Renal cortical epithelial cell (primary cell): ENCODE measurements at regions not wholly inside any gene's neighbourhood (a gene's known extent, or its start where the extent isn't known, plus 50 kb on each side); places are given as distances from the start of the nearest gene placed in this dataset.

ENCODE experiments used
- DNase-seq: peaks from one replicate; pipeline ENCODE4 v3.0.0-alpha.2; 2011; ENCODE audit warnings: low read depth

DNA sequence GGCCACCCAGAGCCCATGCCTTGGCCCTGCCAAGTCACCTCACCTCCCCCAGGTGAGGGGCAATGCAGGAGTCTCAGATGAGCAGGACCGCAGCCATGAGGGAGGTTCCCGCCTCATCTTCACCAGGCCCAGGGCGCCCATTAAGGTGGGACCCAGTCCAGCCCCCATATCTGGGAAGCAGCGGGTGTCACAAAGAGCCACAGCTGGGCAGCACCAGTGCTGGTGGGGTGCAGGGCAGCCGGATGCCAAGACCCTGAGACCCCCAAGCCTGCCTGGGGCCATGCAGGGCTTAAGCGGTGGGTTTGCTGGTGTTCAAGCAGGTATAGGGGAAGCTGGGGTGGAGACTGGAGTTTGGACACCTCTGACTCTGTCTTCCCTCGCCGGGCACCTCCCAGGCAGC, 237.8 kb upstream of the GSE1 start:
- no peak for DNase-seq

DNA sequence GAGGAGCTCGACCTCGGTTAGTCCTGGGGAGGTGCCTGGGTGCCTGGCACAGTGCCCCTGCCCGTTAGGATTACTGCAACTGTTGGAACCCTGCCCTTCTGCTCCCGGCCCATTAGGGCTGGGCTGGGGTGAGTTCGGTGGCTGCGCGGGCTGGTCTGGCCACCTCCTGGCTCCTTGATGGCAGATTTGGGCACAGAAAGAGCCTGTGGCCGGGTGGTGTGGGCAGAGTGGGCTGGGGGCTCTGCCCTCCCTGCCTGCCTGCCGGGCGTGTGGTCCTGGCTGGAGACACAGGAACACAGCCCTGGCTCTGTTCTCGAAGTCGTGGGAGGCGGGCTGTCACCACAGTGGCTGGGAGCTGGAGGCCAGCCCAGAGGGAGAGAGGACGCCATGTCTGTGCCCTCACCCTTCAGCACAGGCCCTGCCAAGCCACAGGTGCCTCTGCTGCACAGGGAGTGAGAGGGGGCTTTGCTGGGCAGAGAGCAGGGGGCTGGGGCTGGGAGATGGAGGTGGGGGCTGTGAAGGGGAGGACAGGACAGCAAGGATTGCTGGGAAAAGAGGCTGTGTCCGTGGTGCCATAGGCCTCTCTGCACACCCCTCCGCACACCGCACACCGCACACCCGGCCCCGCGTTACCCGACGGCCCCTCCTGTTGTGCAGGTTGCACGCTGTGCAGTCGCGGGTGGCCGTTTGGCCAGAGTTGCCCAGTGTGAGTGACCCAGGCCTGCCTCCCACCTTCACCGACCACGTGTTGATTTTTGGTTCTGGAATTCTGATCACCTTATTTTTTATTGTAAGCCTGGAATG, 236.6 kb upstream of the GSE1 start:
- DNase-seq: no peak

DNA sequence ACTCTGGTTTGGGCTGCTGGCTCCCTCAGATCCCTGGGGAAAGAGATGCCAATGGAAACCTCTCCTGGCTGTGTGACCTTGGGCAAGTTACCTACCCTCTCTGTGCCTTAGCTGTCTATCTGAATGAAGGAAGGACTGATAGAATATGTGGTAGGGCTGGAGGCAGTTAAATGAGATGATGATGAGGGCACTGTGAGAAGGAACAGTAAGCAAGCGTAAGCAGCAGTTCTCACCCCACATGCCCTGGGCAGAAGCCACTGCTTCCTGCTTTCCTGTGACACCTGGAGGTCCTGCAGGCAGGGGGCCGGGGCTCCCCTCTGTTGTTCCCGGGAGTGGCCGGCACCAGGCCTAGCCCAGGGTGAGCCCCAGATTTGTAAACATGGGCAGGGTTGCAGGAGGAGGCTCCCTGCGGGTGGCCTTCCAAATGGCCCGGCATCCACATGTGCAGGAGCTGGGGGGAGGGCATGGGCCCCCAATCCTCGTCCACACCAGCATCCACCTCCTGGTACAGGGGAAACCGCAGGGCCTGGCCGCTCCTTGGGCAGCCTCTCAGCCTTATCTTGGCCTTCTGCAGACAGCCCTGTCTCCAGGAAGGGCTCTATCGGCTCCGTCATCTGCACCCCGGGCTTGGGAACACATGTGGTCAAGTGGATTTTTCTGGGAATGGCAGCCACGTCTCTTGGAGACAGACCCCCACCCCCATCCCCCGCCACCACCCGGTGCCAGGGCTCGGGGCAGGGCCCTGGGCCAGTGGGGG, 235.6 kb upstream of the GSE1 start:
- no peak for DNase-seq

DNA sequence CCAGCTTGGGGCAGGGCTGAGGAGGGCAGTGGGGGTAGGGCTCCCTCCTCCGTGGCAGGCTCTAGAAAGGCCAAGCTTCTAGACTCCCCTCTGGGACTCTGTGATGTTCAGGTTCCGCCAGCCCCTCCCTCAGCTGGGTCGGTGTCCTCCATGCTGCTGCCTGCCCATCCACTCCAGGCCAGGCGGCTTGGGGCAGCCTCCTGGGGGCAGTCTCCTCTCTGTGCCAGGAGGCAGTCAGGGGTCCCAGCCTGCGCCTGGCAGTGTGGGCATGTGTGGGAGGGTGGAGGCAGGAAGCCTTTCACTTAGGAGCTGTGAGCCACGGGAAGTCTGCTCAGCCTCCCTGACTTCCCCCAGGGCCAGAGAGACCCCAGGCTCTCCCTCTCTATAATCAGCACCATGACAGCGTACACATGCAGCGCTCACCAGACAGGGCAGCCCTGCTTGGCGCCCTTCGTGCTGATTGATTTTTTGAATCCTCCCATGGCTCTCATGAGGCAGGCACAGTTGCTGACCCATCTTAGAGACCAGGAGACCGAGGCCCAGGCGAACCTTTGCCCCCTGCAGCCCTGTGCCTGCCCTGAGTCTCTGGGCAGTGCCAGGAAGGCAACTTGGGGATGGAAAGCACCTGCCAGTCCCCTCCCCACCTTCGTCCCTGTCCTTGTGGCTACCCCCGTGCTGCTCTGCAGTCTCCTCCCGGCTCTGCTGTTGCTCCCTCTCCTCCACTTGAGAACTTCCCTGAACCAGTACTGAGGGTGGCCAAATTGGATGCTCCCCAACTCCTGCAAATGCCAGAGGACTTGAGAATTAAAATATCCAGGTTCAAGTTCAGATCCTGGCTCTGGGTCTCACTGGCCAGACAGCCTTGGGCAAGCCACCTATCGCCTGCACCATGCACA, 234.7 kb upstream of the GSE1 start:
- DNase-seq: no peak

DNA sequence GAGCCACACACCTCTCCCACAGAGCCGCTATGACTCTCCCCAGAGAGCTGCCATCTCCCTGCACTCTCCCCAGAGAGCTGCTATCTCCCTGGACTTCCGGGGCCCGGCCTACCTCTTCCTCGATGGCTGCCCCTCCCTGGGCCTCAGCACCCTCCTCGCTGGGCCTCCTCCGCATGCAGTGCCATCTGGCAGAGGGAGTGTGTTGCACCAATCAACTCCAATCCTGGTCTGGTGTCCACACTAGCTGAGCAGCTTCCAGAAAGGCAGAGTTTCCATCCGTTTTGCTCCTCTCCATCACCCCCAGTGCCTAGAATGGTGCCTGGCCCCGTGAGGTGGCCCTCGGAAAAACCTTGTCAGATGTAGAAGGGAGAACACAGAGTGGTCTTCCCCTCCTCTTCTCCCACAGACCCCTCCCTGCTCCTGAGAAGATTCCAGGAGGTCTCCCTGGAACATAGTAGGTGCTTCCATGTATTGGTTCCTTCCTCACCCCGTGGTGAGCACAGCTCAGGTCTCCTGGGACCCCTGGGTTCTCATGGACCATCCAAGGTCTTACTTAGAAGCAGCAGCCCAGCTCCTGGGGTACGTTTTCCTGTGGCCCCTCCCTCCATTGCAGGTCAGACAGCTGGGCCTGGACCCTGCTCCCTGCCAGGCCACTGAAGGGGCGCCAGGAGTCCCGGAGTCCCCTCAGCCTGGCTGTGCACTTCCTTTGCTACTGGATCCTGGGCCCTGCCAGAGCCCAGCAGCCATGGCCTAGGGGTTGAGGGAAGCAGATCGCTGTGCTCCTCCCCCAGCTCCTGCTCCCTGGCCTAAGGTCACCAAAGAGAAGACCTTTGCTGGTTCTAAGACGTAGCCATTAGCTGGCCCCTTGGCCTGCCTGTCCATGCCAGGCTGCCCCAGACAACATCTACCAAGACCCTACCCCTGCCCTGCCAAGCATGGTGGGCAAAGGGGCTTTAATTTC, 233.8 kb upstream of the GSE1 start:
- DNase-seq: no peak

DNA sequence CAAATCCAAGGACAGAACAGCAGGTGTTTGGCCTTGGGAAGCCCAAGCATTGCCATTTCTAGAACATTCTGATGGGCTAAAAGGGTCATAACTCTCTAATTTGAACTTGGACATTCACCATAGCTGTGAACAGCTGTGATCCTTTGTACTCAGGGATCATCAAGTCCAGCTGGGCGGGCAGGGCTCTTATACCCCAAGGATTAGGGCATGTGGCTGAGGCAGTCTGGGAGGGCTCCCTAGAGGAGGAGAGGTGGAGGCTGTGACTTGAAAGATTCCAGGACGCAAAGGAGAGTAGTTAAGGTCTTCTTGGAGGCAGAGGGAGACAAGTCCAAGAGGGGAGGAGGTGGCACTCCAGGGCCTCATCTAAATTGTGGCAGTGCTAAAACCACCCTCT, 233.1 kb upstream of the GSE1 start:
- no peak for DNase-seq

DNA sequence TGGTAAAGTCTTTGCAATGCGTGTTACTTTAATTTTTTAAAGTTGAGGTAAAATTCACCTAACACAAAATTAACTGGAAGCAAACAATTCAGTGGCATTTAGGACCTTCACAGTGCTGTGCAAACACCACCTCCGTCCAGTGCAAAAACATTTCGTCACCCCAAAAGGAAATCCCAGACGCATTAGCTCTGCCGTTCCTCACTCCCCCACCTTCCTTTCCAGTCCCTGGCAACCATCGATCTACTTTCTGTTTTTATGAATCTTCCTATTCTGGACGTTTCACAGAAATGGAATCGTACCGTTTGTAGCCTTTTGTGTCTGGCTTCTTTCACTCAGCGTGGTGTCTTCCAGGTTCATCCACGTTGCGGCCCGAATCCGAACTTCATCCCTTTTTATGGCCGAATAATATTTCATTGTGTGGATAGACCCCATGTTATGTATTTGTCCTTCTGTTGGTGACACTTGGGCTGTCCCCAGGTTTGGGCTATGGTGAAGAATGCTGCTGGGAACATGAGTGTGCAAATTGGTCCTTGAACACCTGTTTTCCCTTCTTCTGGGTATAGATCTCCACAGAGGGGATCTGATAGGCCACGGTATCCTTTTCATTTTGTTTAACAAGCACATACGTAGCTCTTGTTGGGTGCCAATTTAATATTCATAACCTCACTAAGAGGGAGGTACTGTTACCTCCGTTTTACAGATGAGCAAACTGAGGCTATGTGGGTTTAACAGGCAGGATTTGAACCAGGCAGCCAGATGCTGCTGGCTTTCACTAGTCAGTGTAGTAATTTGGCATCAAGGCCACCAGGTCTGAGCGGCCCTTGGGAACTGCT, 232.0 kb upstream of the GSE1 start:
- no peak for DNase-seq

DNA sequence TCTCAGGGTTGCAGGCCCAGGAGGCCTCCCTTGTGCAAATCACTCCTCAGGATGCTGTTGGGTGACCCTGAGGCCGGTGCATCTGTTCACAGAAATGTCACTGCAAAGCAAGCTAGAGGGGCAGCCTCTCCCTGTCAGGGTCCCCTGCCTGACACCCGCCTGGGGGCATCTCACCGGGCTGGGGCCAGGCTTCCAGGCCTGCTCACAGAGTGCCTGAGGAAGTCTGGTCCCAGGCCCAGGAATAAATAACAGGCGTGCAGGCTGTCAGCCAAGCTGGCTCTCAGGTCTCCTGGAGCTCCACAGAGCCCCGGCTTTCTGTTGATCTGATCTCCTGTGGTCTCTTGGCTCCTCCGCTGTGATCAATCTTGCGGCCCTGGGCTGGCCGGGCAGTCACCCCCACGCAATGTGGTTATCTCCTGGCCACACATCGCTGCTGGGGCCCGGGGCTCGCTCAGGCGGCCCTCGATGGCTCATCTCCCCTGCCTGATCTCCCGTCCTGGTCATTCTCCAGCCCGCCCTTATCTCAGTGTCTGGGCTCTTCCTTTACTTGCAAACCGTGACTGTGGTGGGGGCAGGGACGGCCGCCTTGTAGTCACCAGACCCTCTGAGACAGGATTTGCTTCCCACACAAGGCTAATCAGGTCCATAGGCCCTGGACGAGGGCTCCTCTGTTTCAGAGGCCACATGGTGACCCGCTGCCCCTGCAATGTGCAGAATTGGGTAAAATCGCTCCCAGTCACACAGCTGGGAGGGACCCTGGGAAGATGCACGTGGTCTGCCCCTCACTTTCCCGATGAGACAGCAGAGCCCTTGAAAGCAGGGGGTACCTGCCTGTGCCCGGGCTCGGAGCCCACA, 231.2 kb upstream of the GSE1 start:
- DNase-seq: no peak

DNA sequence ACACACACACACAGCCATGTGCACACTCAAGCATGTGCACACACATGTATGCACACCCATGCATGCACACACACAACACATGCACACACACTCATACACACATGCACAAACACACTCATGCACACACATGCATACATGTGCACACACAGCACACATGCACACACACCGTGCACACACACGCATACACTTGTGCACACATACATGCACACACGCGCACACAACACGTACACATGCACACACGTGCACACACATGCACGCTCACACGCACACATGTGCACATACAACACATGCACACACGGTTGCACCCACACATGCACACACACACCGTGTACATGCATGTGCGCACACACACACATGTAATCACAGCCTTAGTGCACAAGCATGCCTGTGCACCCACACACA, 230.4 kb upstream of the GSE1 start:
- DNase-seq: no peak

DNA sequence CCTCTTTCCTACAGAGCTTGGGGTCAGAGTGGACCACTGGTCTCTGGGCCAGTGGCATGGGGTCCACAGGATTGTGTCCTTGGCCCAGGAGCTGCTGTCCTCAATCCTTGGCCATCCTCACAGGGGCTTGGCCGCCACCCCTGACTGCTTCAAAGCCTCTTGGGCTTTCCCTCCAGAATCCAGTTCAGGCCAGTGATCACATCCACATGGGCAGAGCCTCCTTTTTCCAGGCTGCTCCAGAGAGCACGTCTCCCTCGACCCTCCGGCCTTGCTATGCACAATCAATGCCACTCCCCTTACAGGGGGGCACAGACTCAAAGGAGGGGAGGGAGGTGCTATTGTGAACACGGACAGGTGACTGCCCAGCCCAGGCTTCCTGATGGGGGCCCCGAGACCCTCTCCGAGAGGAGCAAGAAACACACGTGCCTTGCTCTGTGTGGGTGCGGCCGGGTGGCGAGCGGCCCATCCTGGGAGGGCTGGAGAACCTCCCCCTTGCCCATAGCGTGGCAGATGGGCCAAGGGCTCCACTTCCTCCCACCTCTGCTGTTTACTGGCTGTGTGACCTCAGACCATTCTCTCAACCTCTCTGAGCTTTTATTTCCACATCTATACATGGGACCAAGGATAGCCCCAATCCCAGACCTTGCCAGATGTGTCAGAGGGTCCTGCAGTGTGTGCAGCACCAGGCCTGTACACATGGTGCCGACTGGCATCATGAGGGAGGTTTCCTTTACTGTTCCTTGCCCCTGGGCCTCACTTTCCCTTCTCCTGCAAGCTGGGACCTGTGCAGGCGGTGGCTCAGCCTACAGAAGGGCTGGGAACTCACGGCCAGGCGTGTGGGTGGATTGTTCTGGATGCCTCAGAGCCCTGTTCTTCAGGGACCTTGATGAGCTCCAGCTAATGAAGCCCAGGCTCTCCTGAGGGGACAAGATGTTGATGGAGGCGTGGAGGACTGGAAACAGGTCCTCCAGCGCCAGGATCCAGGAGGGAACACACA, 229.0 kb upstream of the GSE1 start:
- DNase-seq: no peak

DNA sequence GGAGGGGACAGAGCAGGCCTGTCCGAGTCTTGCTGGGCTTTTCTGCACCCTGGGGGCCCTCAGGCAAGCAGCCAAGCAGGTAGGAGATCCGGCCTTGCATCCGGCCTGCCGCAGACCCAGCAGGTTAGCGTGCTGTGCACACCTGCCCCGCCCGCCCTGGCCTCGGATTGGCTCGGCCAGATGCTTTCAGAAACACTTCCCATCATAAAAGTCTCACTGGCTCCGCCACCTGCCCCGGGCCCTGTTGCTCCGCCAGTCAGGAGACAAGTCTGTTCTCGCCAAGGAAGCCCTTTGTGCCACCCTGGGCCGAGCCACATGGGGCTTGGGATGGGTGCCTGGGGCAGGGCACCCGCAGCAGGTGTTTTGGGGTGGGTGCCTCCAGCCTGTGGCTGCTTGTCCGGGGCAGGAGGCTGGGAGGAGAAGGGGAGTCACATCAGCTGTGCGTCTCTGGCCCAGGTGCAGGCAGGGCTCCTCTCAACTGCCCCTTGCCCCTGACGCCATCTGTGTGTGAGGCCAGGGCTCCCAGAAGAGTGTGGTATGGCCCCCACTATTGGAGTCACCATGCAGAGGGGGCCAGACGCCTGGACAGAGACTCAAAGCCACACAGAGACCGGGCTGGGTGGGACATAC, 228.2 kb upstream of the GSE1 start:
- DNase-seq: no peak

DNA sequence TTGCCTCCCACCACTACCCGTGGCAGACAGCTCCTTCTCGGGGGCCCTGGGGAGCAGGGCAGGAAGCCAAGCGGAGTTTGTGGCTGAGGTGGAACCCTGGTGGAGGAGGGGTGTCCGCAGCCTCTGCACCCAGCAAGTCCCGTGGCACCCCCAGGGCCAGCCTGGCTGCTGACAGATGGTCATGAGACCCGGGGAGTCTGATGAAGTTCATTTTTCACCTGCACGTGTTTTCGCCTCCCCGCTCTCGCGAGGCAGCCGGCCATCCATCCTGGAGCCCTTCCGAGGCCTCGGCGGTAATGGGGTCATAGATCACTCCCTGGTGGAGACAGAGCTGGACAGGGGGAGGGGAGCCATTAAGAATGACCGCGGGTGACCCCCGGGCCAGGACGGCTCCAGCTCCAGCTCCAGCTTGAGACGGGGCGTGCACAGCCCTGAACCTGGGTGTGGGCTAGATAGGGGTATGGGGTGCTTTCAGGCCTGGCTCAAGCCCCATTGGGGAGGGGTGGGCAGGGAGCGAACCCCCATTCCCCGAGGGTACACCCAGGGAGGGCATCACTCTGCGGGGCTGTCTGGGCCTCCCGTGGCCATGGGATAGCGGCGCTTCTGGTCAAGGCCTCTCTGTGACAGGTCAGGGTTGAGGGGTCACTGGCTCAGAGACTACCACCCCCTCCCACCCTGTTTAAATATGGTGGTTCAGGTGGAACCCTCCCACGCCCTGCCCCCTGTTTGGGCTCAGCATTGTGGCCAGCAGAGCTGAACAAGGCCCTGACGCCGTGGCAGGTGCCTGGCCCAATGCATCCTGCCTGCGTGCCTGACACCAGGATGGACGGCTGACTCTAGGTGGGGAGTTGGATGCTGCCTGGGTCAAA, 227.4 kb upstream of the GSE1 start:
- no peak for DNase-seq

DNA sequence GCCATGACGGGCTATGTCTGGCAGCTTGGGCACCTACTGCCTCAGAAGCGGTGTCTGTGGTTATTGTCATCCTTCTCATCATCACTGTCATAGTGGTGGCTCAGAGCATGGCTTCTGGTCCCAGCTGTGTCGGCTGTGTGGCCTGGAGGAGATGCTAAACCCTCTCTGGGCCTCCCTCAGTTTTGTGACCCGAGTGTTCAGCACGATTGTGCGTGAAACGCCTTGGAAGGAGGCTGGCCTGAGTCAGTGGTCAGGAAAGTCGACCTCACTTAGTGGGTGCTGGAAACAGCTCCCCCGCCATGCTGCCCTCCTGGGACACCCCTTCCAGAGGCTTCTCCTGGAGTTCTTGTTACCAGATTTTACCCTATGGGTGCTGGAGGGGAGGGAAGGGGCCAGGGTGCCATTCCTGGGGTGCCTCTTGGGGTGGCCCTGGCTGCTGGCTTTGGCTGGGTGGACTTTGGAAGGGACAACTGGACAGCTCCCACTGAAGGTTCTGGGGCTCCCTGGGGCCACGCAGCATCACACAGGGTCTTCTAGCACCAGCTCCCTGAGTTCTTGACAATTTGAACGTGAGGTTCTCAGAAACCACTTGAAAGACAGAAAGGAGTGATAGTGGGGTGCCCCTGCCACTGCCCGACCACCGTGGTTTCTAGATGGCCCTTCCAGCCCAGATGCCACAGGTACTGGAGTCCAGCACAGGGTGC, 226.5 kb upstream of the GSE1 start:
- DNase-seq: no peak

DNA sequence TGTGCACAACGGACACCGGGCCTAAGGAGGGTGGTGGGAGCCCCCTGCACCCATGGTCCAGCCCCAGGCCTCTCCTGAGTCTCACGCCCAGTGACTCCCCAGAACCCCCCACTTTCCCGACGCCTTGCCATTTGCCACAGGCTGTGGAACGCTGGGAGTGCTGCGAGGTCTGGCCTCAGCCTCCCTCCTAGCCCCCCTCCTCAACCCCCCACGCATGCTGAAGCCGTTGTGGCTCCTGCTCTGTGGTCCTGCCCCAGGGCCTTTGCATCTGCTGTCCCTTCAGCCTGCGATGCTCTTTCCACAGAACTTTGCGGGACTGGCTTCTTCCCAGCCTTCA, 226.0 kb upstream of the GSE1 start:
- no peak for DNase-seq

DNA sequence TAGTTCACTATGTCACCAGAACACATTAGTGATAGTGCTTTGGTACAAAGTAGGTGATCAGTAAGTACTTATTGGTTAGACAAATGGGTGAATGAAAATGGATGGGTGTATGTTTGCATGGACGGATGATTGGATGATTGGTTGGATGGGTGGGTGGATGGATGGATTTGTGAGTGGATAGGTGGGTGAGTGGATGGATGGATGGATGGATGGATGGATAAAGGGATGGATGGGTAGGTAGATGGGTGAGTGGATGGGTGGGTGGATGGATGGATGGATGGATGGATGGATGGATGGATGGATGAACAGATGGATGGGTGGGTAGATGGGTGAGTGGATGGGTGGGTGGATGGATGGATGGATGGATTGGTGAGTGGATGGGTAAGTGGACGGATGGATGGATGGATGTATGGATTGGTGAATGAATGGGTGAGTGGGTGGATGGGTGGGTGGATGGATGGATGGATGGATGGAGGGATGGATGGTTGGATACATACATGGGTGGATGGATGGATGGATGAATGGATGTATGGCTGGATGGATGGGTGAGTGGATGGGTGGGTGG, 225.3 kb upstream of the GSE1 start:
- DNase-seq: no peak
